HCT116 (cell line): ENCODE measurements at regions not wholly inside any gene's neighbourhood (a gene's known extent, or its start where the extent isn't known, plus 50 kb on each side); places are given as distances from the start of the nearest gene placed in this dataset.

Experiments used
- ATF3 ChIP-seq: IDR thresholded peaks from 2 replicates; pipeline ENCODE4 v1.6.1; 2012
- CEBPB ChIP-seq: IDR thresholded peaks from 2 replicates; pipeline ENCODE4 v1.6.1; 2012; ENCODE audit warnings: low read depth
- EGR1 ChIP-seq: IDR thresholded peaks from 2 replicates; pipeline ENCODE4 v1.6.1; 2012; ENCODE audit warnings: low read depth
- ELF1 ChIP-seq: IDR thresholded peaks from 2 replicates; pipeline ENCODE4 v1.6.1; 2012; ENCODE audit warnings: low read depth, borderline replicate concordance
- JUND ChIP-seq: IDR thresholded peaks from 2 replicates; pipeline ENCODE4 v1.6.1; 2012
- POLR2A ChIP-seq: IDR thresholded peaks from 2 replicates; pipeline ENCODE4 v1.7.0; 2011; ENCODE audit warnings: borderline replicate concordance; ENCODE audit not compliant: insufficient read depth, insufficient read length; ENCODE audit errors: extremely low read depth
- SRF ChIP-seq: IDR thresholded peaks from 2 replicates; pipeline ENCODE4 v1.6.1; 2012; ENCODE audit warnings: low read depth
- ZFX ChIP-seq: fragments of 450-650 bp; IDR thresholded peaks from 2 replicates; pipeline ENCODE4 v1.6.1; 2017
- ZNF274 ChIP-seq: fragments of 200-500 bp; sonication (Bioruptor generic); IDR thresholded peaks from 2 replicates; pipeline ENCODE4 v1.6.1; 2014; ENCODE audit warnings: mild to moderate bottlenecking, low read depth, low read length, inconsistent platforms
- TF ChIP-seq, protein P1 (sequence below), 3 experiments: fragments of 200-600 bp in 1 of 3; sonication (generic) in 1 of 3; IDR thresholded peaks in 2 of 3; conservative IDR thresholded peaks in 1 of 3; 2 replicates each; pipeline ENCODE4 v1.5.1; 2012 to 2017; ENCODE audit warnings: low read depth in 2 of 3, low read length in 2 of 3, antibody characterized with exemption in 1 of 3, borderline replicate concordance in 1 of 3, control low read depth in 1 of 3, mild to moderate bottlenecking in 1 of 3, mixed read lengths in 1 of 3, mixed run types in 1 of 3, moderate library complexity in 1 of 3; ENCODE audit not compliant: insufficient read depth in 1 of 3

GRCh38 chr5:93193431-93194347 is 387.3 kb downstream of the NR2F1-AS1 start:
- TF ChIP-seq, protein P1, sequence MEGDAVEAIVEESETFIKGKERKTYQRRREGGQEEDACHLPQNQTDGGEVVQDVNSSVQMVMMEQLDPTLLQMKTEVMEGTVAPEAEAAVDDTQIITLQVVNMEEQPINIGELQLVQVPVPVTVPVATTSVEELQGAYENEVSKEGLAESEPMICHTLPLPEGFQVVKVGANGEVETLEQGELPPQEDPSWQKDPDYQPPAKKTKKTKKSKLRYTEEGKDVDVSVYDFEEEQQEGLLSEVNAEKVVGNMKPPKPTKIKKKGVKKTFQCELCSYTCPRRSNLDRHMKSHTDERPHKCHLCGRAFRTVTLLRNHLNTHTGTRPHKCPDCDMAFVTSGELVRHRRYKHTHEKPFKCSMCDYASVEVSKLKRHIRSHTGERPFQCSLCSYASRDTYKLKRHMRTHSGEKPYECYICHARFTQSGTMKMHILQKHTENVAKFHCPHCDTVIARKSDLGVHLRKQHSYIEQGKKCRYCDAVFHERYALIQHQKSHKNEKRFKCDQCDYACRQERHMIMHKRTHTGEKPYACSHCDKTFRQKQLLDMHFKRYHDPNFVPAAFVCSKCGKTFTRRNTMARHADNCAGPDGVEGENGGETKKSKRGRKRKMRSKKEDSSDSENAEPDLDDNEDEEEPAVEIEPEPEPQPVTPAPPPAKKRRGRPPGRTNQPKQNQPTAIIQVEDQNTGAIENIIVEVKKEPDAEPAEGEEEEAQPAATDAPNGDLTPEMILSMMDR (IDR thresholded peaks at IDR 0.05 in 2 of 3, conservative IDR thresholded peaks at IDR 0.05 in 1 of 3; ENCODE audit: borderline replicate concordance in 1 of 3, insufficient read depth in 1 of 3, low read depth in 2 of 3, low read length in 2 of 3), result no peak
- no peak for TF ChIP-seq POLR2A
- no peak for TF ChIP-seq SRF
- no peak for TF ChIP-seq ATF3
- TF ChIP-seq ELF1, result no peak
- no peak for TF ChIP-seq EGR1
- TF ChIP-seq CEBPB, result no peak
- no peak for TF ChIP-seq ZNF274
- TF ChIP-seq JUND, result no peak
- TF ChIP-seq ZFX, result no peak
